Stomach (tissue), 4 donors: ENCODE measurements at regions not wholly inside any gene's neighbourhood (a gene's known extent, or its start where the extent isn't known, plus 50 kb on each side); places are given as distances from the start of the nearest gene placed in this dataset.

Source experiments
- CTCF ChIP-seq, 7 experiments: fragments of 450-650 bp in 4 of 7; fragments of 200-600 bp in 3 of 7; sonication (generic) in 3 of 7; IDR thresholded peaks; one replicate each; pipeline ENCODE4 v1.5.1; 2016 to 2019; ENCODE audit warnings: antibody characterized with exemption in 7 of 7, control low read depth in 2 of 7, mild to moderate bottlenecking in 1 of 7
- POLR2A ChIP-seq, 4 donors: fragments of 450-650 bp; IDR thresholded peaks; one replicate each; pipeline ENCODE4 v1.6.1; 2016; ENCODE audit warnings: antibody characterized with exemption in 4 of 4, control low read depth in 2 of 4, mild to moderate bottlenecking in 1 of 4, moderate library complexity in 1 of 4

GRCh38 chr15:88730751-88731150 lies 72.5 kb upstream of the ACAN start:
- TF ChIP-seq POLR2A (IDR thresholded peaks at IDR 0.05): no peak
- no peak for TF ChIP-seq CTCF (IDR thresholded peaks at IDR 0.05)
